Upper lobe of left lung (tissue), 6 donors: ENCODE measurements at regions not wholly inside any gene's neighbourhood (a gene's known extent, or its start where the extent isn't known, plus 50 kb on each side); places are given as distances from the start of the nearest gene placed in this dataset.

Experiments
- ATAC-seq, 2 donors: fragments of 200-7000 bp; cut with Tn5 transposase; one replicate each; pipeline ENCODE4 v1.9.1; 2022; ENCODE audit warnings: mild to moderate bottlenecking in 2 of 2, moderate library complexity in 2 of 2; ENCODE audit not compliant: low FRiP score in 2 of 2
- DNase-seq, 2 donors: peaks; one replicate each; pipeline ENCODE4 v3.0.0-alpha.2; 2019 to 2020
- H3K27ac ChIP-seq, 4 donors: fragments of 200-600 bp; sonication (generic); one replicate each; pipeline ENCODE4 v1.5.1; 2016 to 2019
- H3K27me3 ChIP-seq, 4 donors: fragments of 200-600 bp; sonication (generic); one replicate each; pipeline ENCODE4 v1.5.1; 2017 to 2019
- H3K36me3 ChIP-seq, 4 donors: fragments of 200-600 bp; sonication (generic); one replicate each; pipeline ENCODE4 v1.5.1; 2016 to 2019
- H3K4me1 ChIP-seq, 4 donors: fragments of 200-600 bp; sonication (generic); one replicate each; pipeline ENCODE4 v1.5.1; 2018 to 2019
- H3K4me3 ChIP-seq, 4 donors: fragments of 200-600 bp; sonication (generic); one replicate each; pipeline ENCODE4 v1.5.1; 2017 to 2019; ENCODE audit warnings: mild to moderate bottlenecking in 2 of 4, moderate library complexity in 1 of 4
- H3K9me3 ChIP-seq, 4 donors: fragments of 200-600 bp; sonication (generic); one replicate each; pipeline ENCODE4 v1.5.1; 2018 to 2019
- CTCF ChIP-seq, 6 experiments: fragments of 450-650 bp in 4 of 6; fragments of 200-600 bp in 2 of 6; sonication (generic) in 2 of 6; IDR thresholded peaks; one replicate each; pipeline ENCODE4 v1.5.1; 2016 to 2019; ENCODE audit warnings: antibody characterized with exemption in 6 of 6
- EP300 ChIP-seq, 4 donors: sonication (generic); formaldehyde crosslinking; IDR thresholded peaks; one replicate each; pipeline ENCODE4 v1.5.1; 2017; ENCODE audit warnings: antibody characterized with exemption in 4 of 4, control low read depth in 2 of 4
- POLR2A ChIP-seq, 4 donors: fragments of 450-650 bp; IDR thresholded peaks; one replicate each; pipeline ENCODE4 v1.5.1; 2016 to 2017; ENCODE audit warnings: antibody characterized with exemption in 4 of 4, mild to moderate bottlenecking in 2 of 4
- POLR2AphosphoS5 ChIP-seq, 2 donors: sonication (generic); formaldehyde crosslinking; IDR thresholded peaks; one replicate each; pipeline ENCODE4 v1.5.1; 2017; ENCODE audit warnings: antibody characterized with exemption in 2 of 2
- WGBS, 2 donors: methylation state at CpG; one replicate each; pipeline ENCODE4 v1.1.5; 2017 to 2018; 5-methylcytosine and 5-hydroxymethylcytosine counted together
- donor health status: DM: no; HTN: no; CAD: no; lungs with moderate emphysema.
- donor health status: DM: no; HTN: yes; CAD: no; lungs with severe emphysema.

GRCh38 chr11:103618528-103618927, 417.9 kb upstream of the DDI1 start:
- ATAC-seq, result no peak
- Histone ChIP-seq H3K4me3 (no peak overlapping the region), H3K27me3 (no peaks in the 10 kb centered on the region), H3K4me1 (no peaks in the 10 kb centered on the region), H3K9me3 (no peaks in the 10 kb centered on the region), H3K36me3 (no peaks in the 10 kb centered on the region), H3K27ac (no peak overlapping the region)
- WGBS, 2 donors, result 78 to 80% methylated on average over 3 of the region's 3 CpGs
- TF ChIP-seq CTCF (IDR thresholded peaks at IDR 0.05) (no peak), POLR2A (IDR thresholded peaks at IDR 0.05) (no peak), POLR2AphosphoS5 (IDR thresholded peaks at IDR 0.05) (no peak), EP300 (IDR thresholded peaks at IDR 0.05) (no peak)
- DNase-seq, result no peak

GRCh38 chr11:103619480-103619879, 417.0 kb upstream of the DDI1 start:
- Histone ChIP-seq H3K27me3 (no peaks in the 10 kb centered on the region), H3K4me3 (no peak overlapping the region), H3K4me1 (no peaks in the 10 kb centered on the region), H3K27ac (no peak overlapping the region), H3K36me3 (no peaks in the 10 kb centered on the region), H3K9me3 (no peaks in the 10 kb centered on the region)
- DNase-seq, result no peak
- ATAC-seq, result no peak
- TF ChIP-seq CTCF (IDR thresholded peaks at IDR 0.05) (no peak), EP300 (IDR thresholded peaks at IDR 0.05) (no peak), POLR2AphosphoS5 (IDR thresholded peaks at IDR 0.05) (no peak), POLR2A (IDR thresholded peaks at IDR 0.05) (no peak)
- WGBS, 2 donors, result 46 to 53% methylated on average over 5 of the region's 5 CpGs

DNA sequence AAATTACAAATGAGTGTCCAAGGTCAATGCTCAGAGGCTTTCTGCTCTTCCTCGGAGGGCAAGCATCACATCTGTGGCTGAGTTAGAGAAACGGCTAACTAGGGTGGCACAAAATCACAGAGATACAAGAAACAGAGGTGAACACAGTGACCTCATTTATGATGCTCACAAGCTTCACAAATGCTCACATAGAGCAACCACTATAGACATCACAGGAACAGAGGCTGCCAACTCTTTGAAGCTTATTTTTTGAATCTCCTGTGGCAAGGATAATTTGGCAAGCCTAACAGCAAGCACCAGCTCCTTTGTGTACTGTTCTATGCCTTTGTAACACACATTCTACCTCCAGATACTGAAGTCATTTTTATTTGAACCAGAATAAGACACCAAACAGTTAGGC, 416.5 kb upstream of the DDI1 start:
- Histone ChIP-seq H3K4me3 (no peak overlapping the region), H3K9me3 (no peaks in the 10 kb centered on the region), H3K27me3 (no peaks in the 10 kb centered on the region), H3K36me3 (no peaks in the 10 kb centered on the region), H3K27ac (no peak overlapping the region), H3K4me1 (no peaks in the 10 kb centered on the region)
- TF ChIP-seq EP300 (IDR thresholded peaks at IDR 0.05) (no peak), CTCF (IDR thresholded peaks at IDR 0.05) (no peak), POLR2AphosphoS5 (IDR thresholded peaks at IDR 0.05) (no peak), POLR2A (IDR thresholded peaks at IDR 0.05) (no peak)
- ATAC-seq, result no peak
- 50 to 70% methylated on average over 2 of the region's 2 CpGs for WGBS, 2 donors
- no peak for DNase-seq

GRCh38 chr11:103622296-103622695, 414.1 kb upstream of the DDI1 start:
- ATAC-seq (no peak), DNase-seq (no peak)
- TF ChIP-seq CTCF (IDR thresholded peaks at IDR 0.05) (no peak), EP300 (IDR thresholded peaks at IDR 0.05) (no peak), POLR2A (IDR thresholded peaks at IDR 0.05) (no peak), POLR2AphosphoS5 (IDR thresholded peaks at IDR 0.05) (no peak)
- Histone ChIP-seq H3K9me3 (no peaks in the 10 kb centered on the region), H3K36me3 (no peaks in the 10 kb centered on the region), H3K4me1 (no peaks in the 10 kb centered on the region), H3K4me3 (no peak overlapping the region), H3K27me3 (no peaks in the 10 kb centered on the region), H3K27ac (no peak overlapping the region)
- 89 to 97% methylated on average over 2 of the region's 2 CpGs for WGBS, 2 donors

- H3K4me1 ChIP-seq, result no peaks in the 10 kb centered on the region
- no peak overlapping the region for H3K27ac ChIP-seq
- no peak for TF ChIP-seq POLR2A (IDR thresholded peaks at IDR 0.05)
- no peak for TF ChIP-seq EP300 (IDR thresholded peaks at IDR 0.05)
- no peak for TF ChIP-seq POLR2AphosphoS5 (IDR thresholded peaks at IDR 0.05)
- TF ChIP-seq CTCF (IDR thresholded peaks at IDR 0.05), result no peak
- H3K27me3 ChIP-seq, result no peaks in the 10 kb centered on the region
- no peaks in the 10 kb centered on the region for H3K36me3 ChIP-seq
- H3K4me3 ChIP-seq, result no peak overlapping the region
- DNase-seq (no peak), ATAC-seq (no peak)
- WGBS, 2 donors, result 68 to 78% methylated on average over 1 of the region's 1 CpG
- no peaks in the 10 kb centered on the region for H3K9me3 ChIP-seq
Measured at GRCh38 chr11:103623933-103624332, 412.5 kb upstream of the DDI1 start.
